Testis (tissue), 2 donors: ENCODE measurements at regions not wholly inside any gene's neighbourhood (a gene's known extent, or its start where the extent isn't known, plus 50 kb on each side); places are given as distances from the start of the nearest gene placed in this dataset.

Experiments used
- CTCF ChIP-seq, 3 experiments: fragments of 450-650 bp in 2 of 3; fragments of 200-600 bp in 1 of 3; sonication (generic) in 1 of 3; IDR thresholded peaks; one replicate each; pipeline ENCODE4 v1.5.1; 2016 to 2019; ENCODE audit warnings: antibody characterized with exemption in 3 of 3, mild to moderate bottlenecking in 2 of 3, moderate library complexity in 1 of 3
- POLR2A ChIP-seq: fragments of 450-650 bp; IDR thresholded peaks from one replicate; pipeline ENCODE4 v1.6.1; 2017; ENCODE audit warnings: antibody characterized with exemption, mild to moderate bottlenecking, moderate library complexity

GRCh38 chr13:42393573-42394360 lies 121.8 kb downstream of the AKAP11 start:
- no peak for TF ChIP-seq CTCF (IDR thresholded peaks at IDR 0.05)
- no peak for TF ChIP-seq POLR2A
